ENCODE measurements at regions not wholly inside any gene's neighbourhood (a gene's known extent, or its start where the extent isn't known, plus 50 kb on each side); places are given as distances from the start of the nearest gene placed in this dataset.
A peak's percentile ranks its signal among the peaks of the same experiment; 100 is the strongest.
"Not testable (repeated sequence)": the region's sequence is repeated elsewhere in the genome, so short reads cannot be mapped to it uniquely, and the experiment has no call there.

DNA sequence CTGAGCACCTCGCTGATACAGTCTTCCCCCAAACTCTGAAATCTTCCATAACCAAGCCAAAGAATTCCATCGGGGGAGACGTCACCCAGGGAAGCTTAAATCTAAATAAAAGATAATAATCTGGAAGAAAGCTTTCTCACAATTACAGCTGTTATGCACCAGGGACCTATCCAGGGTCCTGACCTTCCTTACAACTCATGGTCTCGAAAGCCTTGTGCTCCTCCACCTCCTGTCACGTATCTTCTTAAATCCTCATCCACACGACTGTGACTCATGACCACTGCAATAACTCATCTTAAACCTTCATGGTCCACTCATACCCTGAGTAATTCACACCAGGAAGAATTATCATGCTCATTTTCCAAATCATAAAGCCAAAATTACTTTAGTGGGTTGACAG lies 166.8 kb upstream of the FRG1 start:
- DNase-seq (ENCODE audit: extremely low read depth in 1 of 2, low read depth in 1 of 2), result no peak

DNA sequence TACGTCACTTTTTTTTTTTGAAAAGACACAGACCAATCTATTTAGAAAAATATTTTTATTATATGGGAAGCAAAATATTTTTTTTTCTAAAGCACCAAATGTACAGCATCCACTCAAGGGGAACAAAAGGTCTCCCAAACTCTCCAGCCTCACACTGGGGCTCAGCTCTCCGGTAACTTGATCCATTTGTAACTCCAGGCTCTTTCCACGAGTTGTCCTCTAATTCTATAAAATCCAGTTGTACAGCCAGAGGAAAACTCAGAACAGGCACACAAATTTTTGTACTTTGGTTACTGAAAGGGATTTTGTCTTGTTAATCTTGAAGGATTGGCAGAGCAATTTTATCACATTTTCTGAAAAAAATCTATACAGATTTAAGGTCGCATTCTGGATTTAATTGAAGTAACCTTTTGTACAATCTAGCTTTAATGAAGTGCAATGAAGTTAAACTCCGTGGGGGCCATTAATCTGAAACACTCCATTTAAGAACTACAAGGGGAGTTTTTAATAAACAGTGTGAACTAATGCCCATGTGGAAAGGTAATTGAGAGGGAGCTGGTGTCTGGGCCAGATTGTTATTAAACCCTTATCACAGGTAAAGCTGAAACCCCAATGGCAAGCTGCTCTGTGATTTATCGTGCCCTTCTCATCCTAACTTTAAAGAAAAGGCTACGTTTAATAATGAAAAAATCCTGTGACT lies 161.2 kb upstream of the FRG1 start:
- DNase-seq (ENCODE audit: extremely low read depth in 1 of 2, low read depth in 1 of 2), result no peak

GRCh38 chr4:189780391-189780790 lies 160.3 kb upstream of the FRG1 start:
- no peak for DNase-seq (ENCODE audit: extremely low read depth in 1 of 2, low read depth in 1 of 2)

GRCh38 chr4:189784651-189785050 lies 156.0 kb upstream of the FRG1 start:
- no peak for DNase-seq (ENCODE audit: extremely low read depth in 1 of 2, low read depth in 1 of 2)

DNA sequence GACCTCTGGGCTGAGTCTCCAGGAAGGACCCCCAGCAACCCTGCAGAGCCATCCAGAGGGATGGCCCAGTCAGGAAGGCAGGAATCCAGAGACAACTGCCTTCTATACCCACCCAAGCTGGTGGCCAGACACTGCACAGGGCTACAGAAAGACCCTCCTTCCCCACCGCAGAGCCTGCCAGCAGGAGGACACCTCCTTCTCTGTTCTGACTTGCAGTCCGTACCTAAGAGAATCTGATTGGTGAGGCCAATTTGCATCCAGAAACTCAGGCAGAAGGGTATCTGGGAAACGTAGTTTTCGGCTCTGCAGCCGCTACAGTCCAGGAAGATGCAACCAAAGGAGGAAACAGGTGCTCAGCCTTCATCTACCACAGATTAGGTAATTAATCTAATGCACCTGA lies 155.4 kb upstream of the FRG1 start:
- no peak for DNase-seq (ENCODE audit: extremely low read depth in 1 of 2, low read depth in 1 of 2)

GRCh38 chr4:189786447-189786846 lies 154.2 kb upstream of the FRG1 start:
- DNase-seq (ENCODE audit: extremely low read depth in 1 of 2, low read depth in 1 of 2), result no peak

GRCh38 chr4:189787216-189788031 lies 153.2 kb upstream of the FRG1 start:
- no peak for DNase-seq (ENCODE audit: extremely low read depth in 1 of 2, low read depth in 1 of 2)

DNA sequence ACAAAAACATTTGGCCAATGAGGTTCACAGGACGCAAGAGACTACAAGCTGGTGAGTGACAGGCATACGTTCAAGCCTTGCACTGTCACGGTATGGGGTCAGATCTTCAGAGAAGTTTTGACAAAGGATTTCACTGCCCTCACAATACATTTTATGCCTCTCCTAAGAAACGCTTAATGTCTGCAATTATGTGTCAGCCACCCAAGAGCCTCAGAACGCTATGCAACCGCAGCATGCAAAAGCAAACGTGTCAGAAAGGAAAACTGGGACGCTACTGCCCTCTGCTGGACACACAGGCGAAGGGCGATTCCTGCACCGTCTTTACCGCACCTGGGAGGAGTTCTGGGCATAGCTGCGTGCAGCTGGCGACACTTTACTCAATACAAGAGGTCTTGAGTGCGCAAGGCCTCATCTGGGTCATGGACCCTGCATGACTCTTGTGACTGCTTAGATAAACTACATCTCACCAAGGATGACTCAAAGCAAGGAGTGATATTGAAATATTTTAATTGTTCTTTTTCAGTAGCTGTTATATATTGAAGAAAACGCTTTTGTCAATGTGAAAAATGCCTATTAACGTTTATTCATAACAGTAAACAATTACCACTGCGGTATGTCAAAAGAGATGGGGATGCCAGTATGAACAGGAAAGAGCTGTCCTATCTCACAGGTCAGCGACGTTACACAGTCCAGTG lies 147.6 kb upstream of the FRG1 start:
- DNase-seq (ENCODE audit: extremely low read depth in 1 of 2, low read depth in 1 of 2), result peak in 1 of 2 donors; percentile 12

GRCh38 chr4:189800545-189801088 lies 140.1 kb upstream of the FRG1 start:
- no peak for DNase-seq (ENCODE audit: extremely low read depth in 1 of 2, low read depth in 1 of 2)

GRCh38 chr4:189802884-189803283 lies 137.8 kb upstream of the FRG1 start:
- DNase-seq (ENCODE audit: extremely low read depth in 1 of 2, low read depth in 1 of 2), result no peak

GRCh38 chr4:189804894-189805293 lies 135.8 kb upstream of the FRG1 start:
- no peak for DNase-seq (ENCODE audit: extremely low read depth in 1 of 2, low read depth in 1 of 2)

- no peak for DNase-seq (ENCODE audit: extremely low read depth in 1 of 2, low read depth in 1 of 2)
These were observed 134.2 kb upstream of the FRG1 start for GRCh38 chr4:189806506-189806905.

GRCh38 chr4:189807031-189807430 lies 133.6 kb upstream of the FRG1 start:
- DNase-seq (ENCODE audit: extremely low read depth in 1 of 2, low read depth in 1 of 2), result no peak

DNA sequence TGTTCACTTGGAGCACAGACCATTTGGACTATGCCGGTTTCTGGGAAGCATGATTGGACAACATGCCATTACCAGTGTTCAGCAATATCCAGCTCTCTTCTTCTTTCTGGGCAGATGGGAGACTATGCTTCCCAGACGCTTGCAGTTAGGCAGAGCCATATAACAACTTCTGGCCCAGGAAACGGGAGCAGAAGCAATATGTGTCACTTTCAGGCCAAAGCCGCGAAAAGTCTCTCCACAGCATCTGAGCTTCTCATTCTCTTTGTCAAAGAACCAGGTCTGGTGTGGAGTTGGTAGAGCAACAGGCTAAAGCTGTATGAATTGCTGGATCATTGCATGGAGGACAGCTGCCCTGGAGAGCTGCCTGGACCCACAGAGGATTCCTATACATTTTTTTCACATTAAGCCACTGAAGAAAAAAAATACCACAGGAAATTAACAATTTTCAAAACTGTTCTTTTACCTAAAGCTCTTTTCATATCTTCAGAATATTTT lies 131.4 kb upstream of the FRG1 start:
- DNase-seq (ENCODE audit: extremely low read depth in 1 of 2, low read depth in 1 of 2), result no peak

GRCh38 chr4:189809839-189810238 lies 130.8 kb upstream of the FRG1 start:
- no peak for DNase-seq (ENCODE audit: extremely low read depth in 1 of 2, low read depth in 1 of 2)

GRCh38 chr4:189810318-189811181 lies 130.1 kb upstream of the FRG1 start:
- not testable (repeated sequence) for DNase-seq (ENCODE audit: extremely low read depth in 1 of 2, low read depth in 1 of 2)

DNA sequence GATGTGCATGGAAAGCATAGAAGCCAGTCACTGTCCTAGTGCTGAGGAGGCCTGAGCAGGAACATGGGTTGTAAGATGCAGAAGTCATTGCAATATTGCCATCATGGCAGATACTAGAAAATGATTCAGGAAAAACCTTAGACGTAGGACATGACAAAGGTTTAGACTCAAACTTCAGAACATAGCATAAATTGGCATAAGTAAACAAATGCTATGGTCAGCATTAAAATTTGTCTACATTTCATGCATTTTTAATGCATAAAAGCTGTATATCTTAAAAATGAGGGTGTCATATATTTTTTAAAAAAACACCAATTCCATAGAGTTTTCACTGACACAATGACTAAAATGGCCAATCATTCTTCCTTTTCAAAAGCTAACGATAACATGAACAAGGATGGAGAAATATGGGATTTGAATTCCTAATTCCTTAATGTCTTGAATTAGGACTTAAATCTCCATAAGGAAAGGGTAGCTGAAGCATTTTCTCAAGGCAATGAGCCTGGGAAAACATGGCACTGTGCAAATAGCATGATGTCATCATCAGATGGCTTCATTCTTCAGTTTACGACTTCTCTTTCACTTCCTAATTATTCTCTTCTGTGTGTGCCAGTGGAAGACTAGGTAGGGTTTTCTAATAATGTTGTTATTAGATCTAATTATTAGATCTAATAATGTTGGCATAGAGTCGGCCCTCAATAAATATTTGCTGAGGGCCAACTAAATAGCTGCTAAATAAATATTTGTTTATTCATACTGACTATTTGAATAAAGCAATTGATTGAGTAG lies 125.1 kb upstream of the FRG1 start:
- DNase-seq (ENCODE audit: extremely low read depth in 1 of 2, low read depth in 1 of 2), result no peak

DNA sequence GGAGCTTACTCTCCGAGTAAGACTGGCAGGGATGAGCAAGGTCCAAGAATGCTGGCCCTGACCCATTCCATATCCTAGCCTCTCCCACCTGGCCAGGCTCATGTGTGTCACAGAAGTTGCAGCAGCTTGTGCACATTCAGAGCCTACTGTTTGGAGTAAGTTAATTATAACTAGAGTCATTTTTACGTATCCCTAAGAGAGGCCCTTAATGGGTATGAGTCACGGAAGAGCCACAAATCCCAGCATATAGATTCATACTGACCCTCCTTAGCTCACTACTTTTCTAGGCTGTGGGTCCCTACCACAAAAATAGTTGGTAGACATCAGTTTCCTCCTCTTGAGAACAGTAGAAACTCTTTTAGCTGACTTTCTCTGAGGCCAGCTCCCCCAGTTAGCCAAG lies 118.3 kb upstream of the FRG1 start:
- DNase-seq (ENCODE audit: extremely low read depth in 1 of 2, low read depth in 1 of 2), result no peak

- DNase-seq (ENCODE audit: extremely low read depth in 1 of 2, low read depth in 1 of 2), result no peak
These were observed 117.1 kb upstream of the FRG1 start for GRCh38 chr4:189823591-189823990.

GRCh38 chr4:189825466-189825865 lies 115.2 kb upstream of the FRG1 start:
- no peak for DNase-seq (ENCODE audit: extremely low read depth in 1 of 2, low read depth in 1 of 2)

Data from activated CD8-positive, alpha-beta memory T cell treated with anti-CD3 and anti-CD28 coated beads for 1 hour (primary cell).